PC-9 (cell line): ENCODE measurements at regions not wholly inside any gene's neighbourhood (a gene's known extent, or its start where the extent isn't known, plus 50 kb on each side); places are given as distances from the start of the nearest gene placed in this dataset.

ENCODE experiments used
- EZH2 ChIP-seq: fragments of 200-600 bp; sonication (generic); IDR thresholded peaks from 2 replicates; pipeline ENCODE4 v1.8.0; 2017; ENCODE audit warnings: antibody characterized with exemption, low read depth
- TF ChIP-seq, protein P1 (sequence below): fragments of 200-600 bp; sonication (generic); conservative IDR thresholded peaks from 2 replicates; pipeline ENCODE4 v1.6.1; 2017; ENCODE audit warnings: mixed run types, antibody characterized with exemption, mild to moderate bottlenecking, moderate library complexity

DNA sequence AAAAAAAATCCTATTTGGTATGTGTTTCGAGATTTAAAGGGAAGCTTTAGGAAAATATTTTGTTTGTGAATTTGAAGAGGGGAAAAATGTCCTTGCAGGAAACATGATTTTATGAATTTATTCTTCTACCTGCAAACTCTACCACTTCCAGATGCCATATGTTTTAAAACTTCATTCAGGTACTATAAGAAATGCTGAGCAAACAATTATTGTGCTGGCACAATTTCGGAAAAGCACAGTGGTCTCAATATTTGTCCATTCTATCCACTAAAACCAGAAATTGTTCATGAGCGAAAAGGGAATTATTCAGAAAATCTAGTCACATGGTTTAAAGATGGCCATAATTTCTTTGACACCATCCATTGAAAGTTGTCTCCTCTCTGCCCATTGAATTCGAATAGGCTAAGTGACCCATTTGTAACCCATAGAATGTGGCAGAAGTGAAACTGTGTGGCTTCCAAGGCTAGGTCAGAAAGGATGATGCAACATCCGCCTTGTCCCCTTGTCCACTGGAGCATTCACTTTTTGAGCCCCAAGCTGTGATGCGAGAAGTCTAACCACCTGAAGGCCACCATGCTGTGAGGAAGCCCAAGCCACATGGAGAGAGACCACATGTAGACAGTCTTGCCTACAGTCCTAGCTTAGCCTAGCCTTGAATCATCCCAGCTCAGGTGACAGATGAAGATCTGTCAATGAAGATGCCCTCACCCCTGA, 189.8 kb upstream of the PRKCQ start:
- TF ChIP-seq, protein P1, sequence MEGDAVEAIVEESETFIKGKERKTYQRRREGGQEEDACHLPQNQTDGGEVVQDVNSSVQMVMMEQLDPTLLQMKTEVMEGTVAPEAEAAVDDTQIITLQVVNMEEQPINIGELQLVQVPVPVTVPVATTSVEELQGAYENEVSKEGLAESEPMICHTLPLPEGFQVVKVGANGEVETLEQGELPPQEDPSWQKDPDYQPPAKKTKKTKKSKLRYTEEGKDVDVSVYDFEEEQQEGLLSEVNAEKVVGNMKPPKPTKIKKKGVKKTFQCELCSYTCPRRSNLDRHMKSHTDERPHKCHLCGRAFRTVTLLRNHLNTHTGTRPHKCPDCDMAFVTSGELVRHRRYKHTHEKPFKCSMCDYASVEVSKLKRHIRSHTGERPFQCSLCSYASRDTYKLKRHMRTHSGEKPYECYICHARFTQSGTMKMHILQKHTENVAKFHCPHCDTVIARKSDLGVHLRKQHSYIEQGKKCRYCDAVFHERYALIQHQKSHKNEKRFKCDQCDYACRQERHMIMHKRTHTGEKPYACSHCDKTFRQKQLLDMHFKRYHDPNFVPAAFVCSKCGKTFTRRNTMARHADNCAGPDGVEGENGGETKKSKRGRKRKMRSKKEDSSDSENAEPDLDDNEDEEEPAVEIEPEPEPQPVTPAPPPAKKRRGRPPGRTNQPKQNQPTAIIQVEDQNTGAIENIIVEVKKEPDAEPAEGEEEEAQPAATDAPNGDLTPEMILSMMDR: no peak
- no peak for TF ChIP-seq EZH2
